ENCODE measurements at regions not wholly inside any gene's neighbourhood (a gene's known extent, or its start where the extent isn't known, plus 50 kb on each side); places are given as distances from the start of the nearest gene placed in this dataset.
"Not testable (repeated sequence)": the region's sequence is repeated elsewhere in the genome, so short reads cannot be mapped to it uniquely, and the experiment has no call there.

GRCh38 chr17:22138861-22139469 lies 446.6 kb downstream of the KCNJ18 start:
- no peak for DNase-seq

DNA sequence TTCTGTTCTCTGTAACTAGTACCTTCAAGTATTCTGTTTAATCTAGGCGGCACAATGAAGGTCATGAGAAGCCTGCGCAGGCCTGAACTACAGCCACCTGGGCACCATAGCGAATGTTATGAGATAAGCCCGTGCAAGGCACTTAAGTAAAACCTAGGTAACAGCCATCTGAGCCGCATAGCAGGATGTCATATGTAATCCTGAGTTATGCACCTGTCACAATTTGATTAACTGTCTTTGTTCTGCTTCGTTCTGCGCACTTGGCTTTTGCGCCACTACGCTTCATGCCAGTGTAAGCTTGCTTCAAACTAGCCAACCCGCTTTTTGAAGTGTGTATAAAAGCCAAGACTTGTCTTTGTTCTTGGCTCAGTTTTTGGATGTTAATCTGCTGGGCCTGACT lies 449.8 kb downstream of the KCNJ18 start:
- no peak for DNase-seq

- no peak for DNase-seq
Measured at GRCh38 chr17:22145605-22146178, 453.4 kb downstream of the KCNJ18 start.

GRCh38 chr17:22158364-22158763 lies 466.0 kb downstream of the KCNJ18 start:
- no peak for DNase-seq

DNA sequence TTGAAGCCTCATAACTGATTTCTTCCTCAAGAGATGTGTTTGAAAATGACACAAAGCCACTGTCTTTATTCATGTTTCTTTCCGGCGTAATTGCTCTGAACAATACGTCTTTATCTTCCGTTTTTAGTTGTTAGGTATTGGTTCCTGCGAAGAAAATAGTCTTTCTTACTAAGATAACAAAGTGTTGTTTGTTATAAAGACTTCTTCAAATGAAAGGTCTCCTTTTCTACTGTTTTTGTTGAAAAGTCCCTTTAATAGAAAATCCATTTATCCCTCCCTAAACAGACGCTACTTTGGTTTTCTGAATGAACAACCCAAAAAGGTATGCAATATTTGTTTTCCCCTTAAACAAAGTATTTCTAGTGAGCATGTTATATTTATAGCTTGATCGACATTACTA lies 469.1 kb downstream of the KCNJ18 start:
- no peak for DNase-seq

GRCh38 chr17:22171631-22172030 lies 479.3 kb downstream of the KCNJ18 start:
- DNase-seq: no peak

GRCh38 chr17:22193113-22193512 lies 500.8 kb downstream of the KCNJ18 start:
- no peak for DNase-seq

GRCh38 chr17:22200187-22200586 lies 507.9 kb downstream of the KCNJ18 start:
- DNase-seq: not testable (repeated sequence)

DNA sequence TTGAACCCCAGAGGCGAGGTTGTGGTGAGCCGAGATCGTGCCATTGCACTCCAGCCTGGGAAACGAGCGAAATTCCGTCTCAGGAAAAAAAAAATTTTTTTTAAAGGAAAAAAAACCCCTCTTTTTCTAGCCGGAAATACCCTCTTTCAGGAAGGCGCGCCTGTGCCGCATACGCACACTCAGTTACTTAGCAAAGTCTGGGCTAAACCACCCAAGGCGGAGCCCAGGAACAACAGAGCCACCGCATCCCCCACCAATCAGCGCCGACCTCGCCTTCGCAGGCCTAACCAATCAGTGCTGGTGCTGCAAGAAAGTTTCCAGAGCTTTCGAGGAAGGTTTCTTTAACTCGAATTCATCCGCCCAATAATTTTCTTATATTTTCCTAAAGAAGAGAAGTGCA lies 510.4 kb downstream of the KCNJ18 start:
- no peak for DNase-seq

- no peak for DNase-seq
Measured at GRCh38 chr17:22203208-22203715, 510.9 kb downstream of the KCNJ18 start.

- DNase-seq: not testable (repeated sequence)
Measured at GRCh38 chr17:22204076-22204475, 511.8 kb downstream of the KCNJ18 start.

- DNase-seq: not testable (repeated sequence)
Measured at GRCh38 chr17:22210212-22210611, 517.9 kb downstream of the KCNJ18 start.

GRCh38 chr17:22213169-22213568 lies 520.8 kb downstream of the KCNJ18 start:
- not testable (repeated sequence) for DNase-seq

GRCh38 chr17:22217135-22217534 lies 524.8 kb downstream of the KCNJ18 start:
- no peak for DNase-seq

DNA sequence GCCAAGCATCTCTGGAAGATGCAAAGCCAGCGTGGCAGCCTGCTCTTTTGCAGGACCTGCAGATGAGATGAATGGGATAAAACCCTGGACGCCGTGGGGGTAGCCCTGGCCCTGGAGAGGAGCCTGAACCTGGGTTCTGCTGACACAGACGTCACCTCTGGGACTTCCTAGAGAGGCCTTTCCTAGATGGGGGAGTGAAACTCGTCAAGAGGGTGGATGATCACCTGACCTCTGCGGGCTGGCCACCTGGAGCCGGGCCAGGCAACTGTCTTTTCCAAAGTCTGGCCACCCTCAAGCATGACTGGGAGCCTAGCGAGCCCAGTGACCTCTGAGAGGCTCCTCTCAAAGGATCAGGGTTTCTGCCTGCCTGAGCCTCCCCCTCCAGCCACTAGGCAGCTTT lies 529.0 kb downstream of the KCNJ18 start:
- DNase-seq: no peak

DNA sequence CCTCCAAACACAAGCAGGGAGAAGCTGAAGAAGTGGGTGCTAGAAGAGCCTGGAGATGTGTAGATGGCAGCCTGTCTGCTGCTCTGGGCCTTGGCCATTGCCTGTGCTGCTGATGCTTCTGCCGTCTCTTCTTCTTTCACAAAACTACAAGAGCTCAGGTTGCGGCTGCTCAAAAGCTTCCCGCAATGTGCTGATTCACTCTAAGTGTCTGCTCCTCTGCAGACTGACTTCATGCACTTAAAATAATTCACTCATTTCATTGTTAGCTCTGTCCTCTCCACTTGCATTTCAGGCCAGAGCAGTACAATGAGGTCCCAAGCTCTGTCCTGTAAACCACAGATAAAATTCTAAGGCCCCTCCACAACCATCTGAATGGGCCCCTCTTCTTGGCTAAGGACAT lies 534.2 kb downstream of the KCNJ18 start:
- not testable (repeated sequence) for DNase-seq

- not testable (repeated sequence) for DNase-seq
Measured at GRCh38 chr17:22226932-22227331, 534.6 kb downstream of the KCNJ18 start.

DNA sequence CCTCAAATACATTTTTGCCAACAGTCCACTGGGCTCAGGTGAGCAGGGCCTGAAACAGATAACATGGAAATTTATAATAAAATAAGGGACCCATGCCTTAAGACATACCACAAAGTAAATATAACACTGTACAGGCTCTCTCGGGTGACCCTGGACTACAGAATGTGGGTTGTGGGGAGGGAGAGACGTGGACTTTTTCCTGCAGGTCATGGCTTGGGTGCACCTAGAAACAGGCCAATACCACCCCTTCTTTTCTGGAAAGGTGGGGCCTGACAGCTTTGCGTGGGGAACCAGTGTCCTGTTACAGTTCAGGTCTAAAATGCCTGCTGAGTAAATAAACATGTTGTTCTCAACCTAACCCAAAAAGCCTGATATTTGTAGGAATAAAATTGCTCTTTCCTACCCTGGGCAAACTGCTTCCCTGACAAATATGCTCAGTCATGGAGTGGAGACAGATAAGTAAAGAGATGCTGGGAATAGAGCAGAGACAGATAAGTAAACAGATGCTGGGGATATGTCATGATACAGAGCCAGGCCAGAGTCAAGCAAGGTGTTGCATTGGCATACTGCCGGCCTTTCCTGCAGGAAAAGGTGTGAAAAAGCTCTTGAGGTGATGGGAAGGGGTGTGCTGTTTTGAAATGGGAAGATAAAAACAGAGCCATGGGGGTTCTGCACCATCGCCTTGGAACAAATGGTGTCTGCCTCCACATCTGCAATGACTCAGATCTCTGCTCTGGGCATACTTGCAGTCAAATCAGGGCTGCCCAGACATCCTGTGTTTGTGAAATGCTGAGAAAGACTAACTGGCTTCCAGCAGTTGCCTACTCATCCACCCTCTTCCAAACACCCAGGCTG lies 535.6 kb downstream of the KCNJ18 start:
- not testable (repeated sequence) for DNase-seq

GRCh38 chr17:22229821-22230220 lies 537.5 kb downstream of the KCNJ18 start:
- DNase-seq: not testable (repeated sequence)

DNA sequence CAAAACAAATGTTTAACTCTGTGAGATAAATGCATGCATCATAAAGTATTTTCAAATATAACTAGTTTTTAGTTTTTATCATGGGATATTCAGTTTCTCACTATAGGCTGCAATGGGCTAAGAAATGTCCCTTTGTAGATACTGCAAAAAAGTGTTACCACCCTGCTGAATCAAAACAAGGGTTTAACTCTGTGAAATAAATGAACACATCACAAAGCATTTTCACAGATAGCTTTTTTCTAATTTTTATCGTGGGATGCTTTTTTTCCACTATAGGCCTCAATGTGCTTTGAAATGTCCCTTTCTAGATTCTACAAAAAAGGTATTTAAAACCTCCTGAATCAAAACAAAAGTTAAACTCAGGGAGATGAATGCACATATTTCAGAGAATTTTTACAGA lies 541.1 kb downstream of the KCNJ18 start:
- DNase-seq: no peak

GRCh38 chr17:22242472-22242871 lies 550.1 kb downstream of the KCNJ18 start:
- no peak for DNase-seq

DNA sequence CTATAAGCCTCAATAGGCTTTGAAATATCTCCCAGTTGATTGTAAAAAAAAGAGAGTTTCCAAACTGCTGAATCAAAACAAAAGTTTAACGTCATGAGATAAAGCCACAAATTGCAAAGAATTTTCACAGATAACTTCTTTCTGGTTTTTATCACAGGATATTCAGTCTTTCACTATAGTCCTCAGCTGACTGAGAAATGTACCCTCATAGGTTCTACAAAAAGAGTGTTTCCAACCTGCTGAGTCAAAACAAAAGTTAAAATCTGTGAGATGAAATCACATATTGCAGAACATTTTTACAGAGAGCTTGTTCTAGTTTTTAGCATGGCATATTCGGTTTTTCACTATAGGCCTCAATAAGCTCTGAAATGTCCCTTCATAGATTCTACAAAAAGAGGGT lies 559.2 kb downstream of the KCNJ18 start:
- DNase-seq: no peak

- no peak for DNase-seq
Measured at GRCh38 chr17:22253007-22253406, 560.7 kb downstream of the KCNJ18 start.

- DNase-seq: no peak
Measured at GRCh38 chr17:22265807-22266206, 573.5 kb downstream of the KCNJ18 start.

Data from activated CD8-positive, alpha-beta memory T cell treated with anti-CD3 and anti-CD28 coated beads for 24 hours (primary cell).